ENCODE measurements at regions not wholly inside any gene's neighbourhood (a gene's known extent, or its start where the extent isn't known, plus 50 kb on each side); places are given as distances from the start of the nearest gene placed in this dataset.

- TF ChIP-seq CTCF (conservative IDR thresholded peaks at IDR 0.05; ENCODE audit: low read length) (no peak), EZH2phosphoT487 (IDR thresholded peaks at IDR 0.05; ENCODE audit: borderline replicate concordance) (no peak)
These were observed 134.7 kb upstream of the FAM9C start for GRCh38 chrX:13179100-13179499.

Measured in Loucy (cell line).